GM23248 (cell line): ENCODE measurements at regions not wholly inside any gene's neighbourhood (a gene's known extent, or its start where the extent isn't known, plus 50 kb on each side); places are given as distances from the start of the nearest gene placed in this dataset.

Source experiments
- DNase-seq: peaks from one replicate; pipeline ENCODE4 v3.0.0-alpha.2; 2015
- H2AFZ ChIP-seq: fragments of 200-600 bp; sonication (generic); 2 replicates; pipeline ENCODE4 v1.6.1; 2016; ENCODE audit warnings: antibody characterized with exemption
- H3F3A ChIP-seq: fragments of 200-600 bp; sonication (generic); 2 replicates; pipeline ENCODE4 v1.6.1; 2016; ENCODE audit warnings: mild to moderate bottlenecking, antibody characterized with exemption, mixed run types; ENCODE audit not compliant: insufficient read depth
- H3K27ac ChIP-seq: fragments of 200-600 bp; sonication (generic); 2 replicates; pipeline ENCODE4 v1.5.1; 2016; ENCODE audit warnings: mild to moderate bottlenecking
- H3K27me3 ChIP-seq: fragments of 200-600 bp; sonication (generic); replicated peaks from 2 replicates; pipeline ENCODE4 v1.6.1; 2016; ENCODE audit warnings: mild to moderate bottlenecking; ENCODE audit not compliant: insufficient read depth
- H3K36me3 ChIP-seq: fragments of 200-600 bp; sonication (generic); 2 replicates; pipeline ENCODE4 v1.6.1; 2016; ENCODE audit warnings: low read depth, mild to moderate bottlenecking
- H3K4me1 ChIP-seq: fragments of 200-600 bp; sonication (generic); 2 replicates; pipeline ENCODE4 v1.6.1; 2016; ENCODE audit warnings: mild to moderate bottlenecking; ENCODE audit not compliant: insufficient read depth
- H3K4me2 ChIP-seq: fragments of 200-600 bp; sonication (generic); one replicate; pipeline ENCODE4 v1.6.1; 2016; ENCODE audit warnings: mild to moderate bottlenecking; ENCODE audit not compliant: unreplicated experiment
- H3K4me3 ChIP-seq: fragments of 200-600 bp; sonication (generic); 2 replicates; pipeline ENCODE4 v1.5.1; 2016; ENCODE audit warnings: mild to moderate bottlenecking
- H3K79me2 ChIP-seq: fragments of 200-600 bp; sonication (generic); 2 replicates; pipeline ENCODE4 v1.6.1; 2016; ENCODE audit warnings: mild to moderate bottlenecking; ENCODE audit not compliant: insufficient read depth
- H3K9ac ChIP-seq: fragments of 200-600 bp; sonication (generic); 2 replicates; pipeline ENCODE4 v1.6.1; 2016; ENCODE audit warnings: mild to moderate bottlenecking
- H3K9me2 ChIP-seq: fragments of 200-600 bp; sonication (generic); 2 replicates; pipeline ENCODE4 v1.6.1; 2016; ENCODE audit warnings: mixed run types, mild to moderate bottlenecking, moderate library complexity; ENCODE audit not compliant: insufficient read depth
- H3K9me3 ChIP-seq: fragments of 200-600 bp; sonication (generic); one replicate; pipeline ENCODE4 v1.6.1; 2017; ENCODE audit warnings: low read depth
- H4K20me1 ChIP-seq: fragments of 200-600 bp; sonication (generic); 2 replicates; pipeline ENCODE4 v1.6.0; 2016; ENCODE audit not compliant: insufficient read depth
- EZH2 ChIP-seq: fragments of 200-600 bp; sonication (generic); IDR thresholded peaks from 2 replicates; pipeline ENCODE4 v1.6.1; 2018; ENCODE audit warnings: antibody characterized with exemption, mild to moderate bottlenecking; ENCODE audit not compliant: insufficient read depth, poor library complexity, severe bottlenecking
- EZH2phosphoT487 ChIP-seq: fragments of 200-600 bp; sonication (generic); IDR thresholded peaks from 2 replicates; pipeline ENCODE4 v1.6.1; 2018; ENCODE audit warnings: antibody characterized with exemption, moderate library complexity, mild to moderate bottlenecking, low read depth; ENCODE audit not compliant: insufficient read depth
- WGBS, 2 experiments: methylation state at CpG; one replicate each; pipeline ENCODE4 v1.1.6; 2015 to 2017; ENCODE audit warnings: low lambda C conversion rate in 2 of 2, low coverage in 1 of 2; ENCODE audit errors: missing lambda C conversion rate in 2 of 2; 5-methylcytosine and 5-hydroxymethylcytosine counted together
- in situ Hi-C: fragments of 300-500 bp; cut with MboI; formaldehyde crosslinking; loops from 2 replicates; pipeline ENCODE4 v1.15.0; 2020

DNA sequence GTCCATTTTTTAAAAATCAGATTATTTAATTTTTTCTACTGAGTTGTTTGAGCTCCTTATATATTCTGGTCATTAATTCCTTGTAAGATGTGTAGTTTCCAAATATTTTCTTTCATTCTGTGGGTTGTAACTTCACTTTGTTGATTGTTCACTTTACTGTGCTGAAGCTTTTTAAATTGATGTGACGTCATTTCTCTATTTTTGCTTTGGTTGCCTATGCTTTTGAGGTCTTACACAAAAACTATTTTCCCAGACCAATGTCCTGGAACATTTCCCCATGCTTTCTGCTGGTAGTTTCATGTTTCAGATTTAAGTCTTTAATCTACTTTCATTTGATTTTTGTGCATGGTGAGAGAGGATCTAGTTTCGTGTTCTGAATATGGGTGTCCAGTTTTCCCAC lies 753.6 kb downstream of the TRIML1 start:
- no peaks in the 10 kb centered on the region for H3K27me3 ChIP-seq
- no peak overlapping the region for H2AFZ ChIP-seq
- no peaks in the 10 kb centered on the region for H3K4me1 ChIP-seq
- in situ Hi-C loops = no loop called here
- H3K79me2 ChIP-seq = no peaks in the 10 kb centered on the region
- no peaks in the 10 kb centered on the region for H3F3A ChIP-seq
- H3K9ac ChIP-seq = no peak overlapping the region
- H3K4me3 ChIP-seq = no peak overlapping the region
- no peaks in the 10 kb centered on the region for H3K9me3 ChIP-seq
- no peak overlapping the region for H3K4me2 ChIP-seq
- no peaks in the 10 kb centered on the region for H3K36me3 ChIP-seq
- no peak for DNase-seq
- H3K27ac ChIP-seq = no peak overlapping the region
- 19 to 20% methylated on average over 2 of the region's 2 CpGs for WGBS, 2 experiments
- TF ChIP-seq EZH2phosphoT487 (no peak), EZH2 (no peak)
- no peaks in the 10 kb centered on the region for H3K9me2 ChIP-seq
- H4K20me1 ChIP-seq = no peaks in the 10 kb centered on the region

DNA sequence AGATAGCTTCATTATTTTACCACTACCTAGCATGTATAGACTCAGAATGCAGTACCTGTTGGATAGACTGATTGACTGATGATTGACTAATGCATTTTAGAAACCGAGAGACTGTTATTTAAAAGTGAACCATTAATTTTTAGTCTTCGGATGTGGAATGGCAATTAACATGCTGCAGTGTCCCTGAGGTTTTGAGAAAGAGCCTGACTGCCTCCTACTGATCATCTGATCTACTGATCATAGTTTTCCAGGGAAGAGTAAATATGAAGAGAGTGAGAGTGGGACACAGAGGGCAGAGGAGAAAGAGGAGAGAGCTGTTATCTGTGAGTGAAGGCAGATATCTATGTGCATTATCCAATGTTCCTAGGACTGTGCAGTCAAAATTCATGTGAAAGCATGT lies 764.7 kb downstream of the TRIML1 start:
- DNase-seq = no peak
- no peak for TF ChIP-seq EZH2phosphoT487
- H3K36me3 ChIP-seq = no peaks in the 10 kb centered on the region
- H3K79me2 ChIP-seq = no peaks in the 10 kb centered on the region
- H3K4me1 ChIP-seq = no peaks in the 10 kb centered on the region
- in situ Hi-C loops = no loop called here
- WGBS, 2 experiments = 16 to 26% methylated on average over 2 of the region's 2 CpGs
- no peak overlapping the region for H2AFZ ChIP-seq
- no peak overlapping the region for H3K27ac ChIP-seq
- no peak overlapping the region for H3K9ac ChIP-seq
- H3K9me2 ChIP-seq = no peaks in the 10 kb centered on the region
- no peak overlapping the region for H3K4me3 ChIP-seq
- H3K4me2 ChIP-seq = no peak overlapping the region
- H3K9me3 ChIP-seq = no peaks in the 10 kb centered on the region
- H3F3A ChIP-seq = no peaks in the 10 kb centered on the region
- H3K27me3 ChIP-seq = no peaks in the 10 kb centered on the region
- no peaks in the 10 kb centered on the region for H4K20me1 ChIP-seq

DNA sequence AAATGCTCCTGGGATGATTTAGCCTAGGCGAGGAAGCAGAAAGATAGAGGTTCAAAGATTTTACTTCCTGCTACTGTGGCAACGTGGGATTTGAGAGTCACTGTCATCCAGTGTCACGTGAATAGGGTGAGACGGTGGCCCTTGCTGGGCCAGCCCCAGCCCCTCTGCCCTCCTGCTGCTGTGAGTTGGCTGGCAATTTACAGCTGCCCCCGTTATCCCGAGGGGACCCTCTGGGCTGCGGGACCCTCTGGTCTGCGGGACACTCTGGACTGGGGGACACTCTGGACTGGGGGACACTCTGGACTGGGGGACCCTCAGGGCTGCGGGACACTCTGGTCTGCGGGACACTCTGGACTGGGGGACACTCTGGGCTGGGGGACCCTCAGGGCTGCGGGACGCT lies 765.4 kb downstream of the TRIML1 start:
- H3K9me3 ChIP-seq = no peaks in the 10 kb centered on the region
- H3K27ac ChIP-seq = no peak overlapping the region
- TF ChIP-seq EZH2 = no peak
- TF ChIP-seq EZH2phosphoT487 = no peak
- H3K79me2 ChIP-seq = no peaks in the 10 kb centered on the region
- H3F3A ChIP-seq = no peaks in the 10 kb centered on the region
- in situ Hi-C loops = no loop called here
- H3K27me3 ChIP-seq = no peaks in the 10 kb centered on the region
- no peak overlapping the region for H3K4me2 ChIP-seq
- DNase-seq = no peak
- H4K20me1 ChIP-seq = no peaks in the 10 kb centered on the region
- WGBS, 2 experiments = 56 to 69% methylated on average over 7 to 11 of the region's 12 CpGs
- H3K9ac ChIP-seq = no peak overlapping the region
- H2AFZ ChIP-seq = no peak overlapping the region
- H3K36me3 ChIP-seq = no peaks in the 10 kb centered on the region
- no peaks in the 10 kb centered on the region for H3K9me2 ChIP-seq
- H3K4me1 ChIP-seq = no peaks in the 10 kb centered on the region
- no peak overlapping the region for H3K4me3 ChIP-seq

DNA sequence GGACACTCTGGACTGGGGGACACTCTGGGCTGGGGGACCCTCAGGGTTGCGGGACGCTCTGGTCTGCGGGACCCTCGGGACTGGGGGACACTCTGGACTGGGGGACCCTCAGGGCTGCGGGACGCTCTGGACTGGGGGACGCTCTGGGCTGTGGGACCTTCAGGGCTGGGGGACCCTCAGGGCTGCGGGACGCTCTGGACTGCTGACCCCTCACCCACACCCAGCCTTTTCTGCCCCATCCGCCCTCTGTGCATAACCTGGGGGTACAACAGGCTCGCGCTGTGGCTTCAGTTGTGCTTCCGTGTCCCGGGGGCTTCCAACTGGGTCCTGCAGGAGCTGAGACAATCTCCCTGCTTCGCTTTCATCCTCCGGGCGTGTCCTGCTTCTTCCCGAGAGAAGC lies 766.0 kb downstream of the TRIML1 start:
- H3K4me1 ChIP-seq = no peaks in the 10 kb centered on the region
- no peak for TF ChIP-seq EZH2
- TF ChIP-seq EZH2phosphoT487 = no peak

DNA sequence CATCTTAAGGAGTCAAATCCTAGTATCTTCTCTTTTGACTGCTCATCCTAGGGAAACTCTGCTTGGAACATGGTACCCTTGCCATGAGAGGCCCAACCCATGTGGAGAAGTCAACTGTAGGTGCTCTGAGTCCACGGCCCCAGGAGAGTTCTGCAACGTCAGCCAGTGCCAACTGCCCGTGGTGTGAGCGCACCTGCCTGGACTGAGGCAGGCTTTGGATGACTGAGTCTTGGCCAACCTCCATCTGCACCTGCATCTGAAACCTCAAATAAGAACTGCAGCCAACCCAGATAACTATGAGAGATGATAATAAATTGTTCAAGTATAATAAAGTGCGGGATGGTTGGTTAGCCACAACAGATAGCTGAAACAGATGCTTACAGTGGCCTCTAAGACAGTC lies 772.0 kb downstream of the TRIML1 start:
- no peak overlapping the region for H3K4me2 ChIP-seq
- H3K27me3 ChIP-seq = no peaks in the 10 kb centered on the region
- H3F3A ChIP-seq = no peaks in the 10 kb centered on the region
- H3K9me3 ChIP-seq = no peaks in the 10 kb centered on the region
- H4K20me1 ChIP-seq = no peaks in the 10 kb centered on the region
- WGBS, 2 experiments = 32 to 44% methylated on average over 5 of the region's 5 CpGs
- no peak overlapping the region for H2AFZ ChIP-seq
- no peak for TF ChIP-seq EZH2
- TF ChIP-seq EZH2phosphoT487 = no peak
- in situ Hi-C loops = no loop called here
- no peaks in the 10 kb centered on the region for H3K9me2 ChIP-seq
- H3K4me3 ChIP-seq = no peak overlapping the region
- H3K4me1 ChIP-seq = no peaks in the 10 kb centered on the region
- no peak overlapping the region for H3K9ac ChIP-seq
- no peaks in the 10 kb centered on the region for H3K36me3 ChIP-seq
- no peak for DNase-seq
- H3K79me2 ChIP-seq = no peaks in the 10 kb centered on the region
- no peak overlapping the region for H3K27ac ChIP-seq

More for the DNA sequence above, 766.0 kb downstream of the TRIML1 start:
- in situ Hi-C loops = no loop called here
- Histone ChIP-seq H3K27me3 (no peaks in the 10 kb centered on the region), H3K9ac (no peak overlapping the region), H3K36me3 (no peaks in the 10 kb centered on the region), H3K9me2 (no peaks in the 10 kb centered on the region), H3F3A (no peaks in the 10 kb centered on the region), H3K9me3 (no peaks in the 10 kb centered on the region), H2AFZ (no peak overlapping the region), H3K4me3 (no peak overlapping the region), H4K20me1 (no peaks in the 10 kb centered on the region), H3K27ac (no peak overlapping the region), H3K4me2 (no peak overlapping the region), H3K79me2 (no peaks in the 10 kb centered on the region)
- DNase-seq = no peak
- WGBS, 2 experiments = 54 to 70% methylated on average over 10 to 18 of the region's 18 CpGs
